Suppressor macrophage treated with lipopolysaccharide for 4 hours (primary cell): ENCODE measurements at regions not wholly inside any gene's neighbourhood (a gene's known extent, or its start where the extent isn't known, plus 50 kb on each side); places are given as distances from the start of the nearest gene placed in this dataset.

Experiments
- DNase-seq: peaks from one replicate; pipeline ENCODE4 v3.0.0-alpha.2; 2020

DNA sequence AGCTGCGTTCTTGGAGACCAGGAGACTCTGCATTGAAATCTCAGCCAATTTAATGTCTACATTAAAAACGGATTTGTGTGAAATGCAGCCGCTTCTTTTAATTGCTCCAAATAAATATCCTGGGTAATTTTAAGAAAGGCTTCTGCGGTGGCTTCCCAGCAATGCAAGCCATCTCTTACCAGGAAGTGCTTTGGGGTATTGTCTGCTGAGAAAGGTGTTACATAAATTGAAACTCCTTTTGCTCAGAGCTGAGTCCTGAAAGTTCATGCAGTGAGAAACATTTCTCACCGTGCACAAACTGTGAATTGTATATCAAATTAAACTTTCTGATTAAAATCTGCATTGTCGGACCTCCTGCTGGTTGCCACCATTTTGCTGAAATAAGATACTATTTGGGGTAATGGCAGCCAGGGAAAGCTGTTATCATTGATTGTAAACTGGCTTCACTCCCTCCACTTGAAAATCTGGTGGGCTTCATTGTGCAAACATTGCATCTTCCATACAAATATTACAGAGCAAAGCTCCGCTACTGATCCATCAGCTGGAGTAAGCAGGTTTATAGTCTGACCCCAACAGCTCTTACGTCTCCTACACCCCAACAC is 59.5 kb downstream of the ZIC5 start:
- no peak for DNase-seq

- DNase-seq, result no peak
Measured at GRCh38 chr13:99911069-99911964, 60.2 kb downstream of the ZIC5 start.

DNA sequence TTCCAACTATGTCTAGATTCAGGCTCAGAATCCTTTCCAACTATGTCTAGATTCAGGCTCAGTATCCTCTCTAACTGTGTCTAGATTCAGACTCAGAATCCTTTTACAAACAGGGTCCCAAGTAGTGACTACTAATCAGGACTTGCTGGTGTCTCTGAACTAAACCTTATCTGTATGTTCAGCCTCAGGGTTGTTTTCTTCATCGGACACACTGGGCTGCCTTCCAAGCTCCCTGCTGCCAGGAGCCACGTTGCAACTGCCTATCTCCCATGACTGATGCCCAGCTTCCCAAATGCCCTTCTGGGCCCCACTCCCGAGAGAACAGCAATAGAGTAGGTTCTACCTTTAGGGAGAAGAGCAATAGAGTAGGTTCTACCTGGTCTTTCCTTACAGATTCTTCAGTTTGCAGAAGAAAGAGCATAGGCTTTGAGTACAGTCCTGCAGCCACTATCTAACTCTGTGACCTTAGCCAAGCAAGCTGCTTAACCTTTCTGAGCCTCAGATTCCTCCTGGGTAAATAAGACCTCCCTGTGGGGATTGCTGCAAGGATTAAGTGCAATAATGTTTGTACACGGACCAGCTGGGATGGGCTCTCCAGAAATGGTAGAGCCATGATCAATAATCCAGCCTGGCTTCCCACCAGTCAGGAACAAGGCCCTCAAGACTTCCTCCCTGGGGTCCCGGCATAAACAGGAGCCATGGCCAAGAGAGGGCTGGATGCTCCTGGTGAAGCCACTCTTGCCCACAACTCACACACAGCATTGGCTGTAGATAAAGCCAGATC is 61.5 kb downstream of the ZIC5 start:
- no peak for DNase-seq

- DNase-seq, result no peak
Measured at GRCh38 chr13:99909097-99909835, 62.3 kb downstream of the ZIC5 start.

DNA sequence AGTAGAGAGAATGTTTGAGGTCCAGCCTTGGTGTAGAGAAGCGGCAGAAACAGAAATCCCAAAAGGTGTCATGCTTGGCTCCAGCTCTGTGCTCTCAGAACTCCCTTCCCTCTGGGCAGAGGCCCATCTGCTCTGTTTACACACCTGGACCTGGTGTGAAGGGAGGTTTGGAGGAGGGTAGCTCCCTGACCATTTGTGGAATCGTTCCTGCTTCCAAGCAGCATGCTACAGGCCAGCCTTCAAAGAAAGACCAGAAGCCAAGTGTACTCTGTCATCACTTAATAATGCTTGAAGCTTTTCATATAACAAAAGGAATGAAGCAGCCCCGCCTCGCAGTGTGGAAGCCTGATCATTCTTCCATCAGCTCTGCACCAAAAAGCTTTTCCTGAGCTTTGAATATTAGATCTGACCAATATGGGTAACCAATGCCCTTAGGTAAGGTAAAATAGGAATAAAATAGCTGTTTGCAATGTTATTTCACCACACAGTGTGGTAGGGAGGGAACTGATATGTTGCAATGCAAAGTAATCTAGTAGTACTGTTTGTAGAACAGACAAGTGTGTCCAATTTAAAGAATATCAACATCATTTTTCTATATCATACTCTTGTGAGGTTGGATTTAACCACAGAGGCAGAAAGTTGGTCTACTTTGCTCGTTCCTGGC is 63.3 kb downstream of the ZIC5 start:
- DNase-seq, result no peak

DNA sequence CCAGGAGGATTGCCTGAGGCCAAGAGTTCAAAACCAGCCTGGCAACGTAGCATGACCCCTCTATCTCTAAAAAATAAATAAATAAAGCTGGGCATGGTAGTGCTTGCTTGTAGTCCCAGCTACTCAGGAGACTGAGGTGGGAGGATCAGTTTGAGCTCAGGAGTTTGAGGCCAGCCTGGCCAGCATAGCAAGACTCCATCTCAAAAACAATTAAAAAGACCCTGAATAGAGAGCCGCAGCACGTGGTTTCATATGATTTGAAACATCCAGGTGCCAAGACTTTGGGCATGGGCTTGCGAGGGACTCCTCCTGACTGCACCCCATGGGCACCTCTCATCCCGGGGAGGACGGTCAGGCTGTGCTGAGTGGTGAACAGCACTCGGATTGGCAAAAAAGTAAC is 63.9 kb downstream of the ZIC5 start:
- DNase-seq, result no peak

GRCh38 chr13:99907038-99907437 is 64.5 kb downstream of the ZIC5 start:
- DNase-seq, result no peak

DNA sequence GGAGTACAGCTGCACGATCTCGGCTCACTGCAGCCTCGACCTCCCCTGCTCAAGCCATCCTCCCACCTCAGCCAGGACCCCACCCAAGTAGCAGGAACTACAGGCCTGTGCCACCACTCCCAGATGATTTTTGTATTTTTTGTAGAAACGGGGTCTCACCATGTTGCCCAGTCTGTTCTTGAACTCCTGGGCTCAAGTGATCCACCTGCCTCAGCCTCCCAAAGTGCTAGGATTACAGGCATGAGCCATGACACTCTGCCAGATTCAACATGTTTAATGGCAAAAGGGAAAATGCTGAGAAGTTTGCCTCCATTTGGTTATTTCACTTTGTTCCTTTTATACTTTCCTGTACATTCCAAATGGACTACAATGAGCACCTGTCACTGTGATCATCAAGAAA is 65.8 kb downstream of the ZIC5 start:
- DNase-seq, result no peak

DNA sequence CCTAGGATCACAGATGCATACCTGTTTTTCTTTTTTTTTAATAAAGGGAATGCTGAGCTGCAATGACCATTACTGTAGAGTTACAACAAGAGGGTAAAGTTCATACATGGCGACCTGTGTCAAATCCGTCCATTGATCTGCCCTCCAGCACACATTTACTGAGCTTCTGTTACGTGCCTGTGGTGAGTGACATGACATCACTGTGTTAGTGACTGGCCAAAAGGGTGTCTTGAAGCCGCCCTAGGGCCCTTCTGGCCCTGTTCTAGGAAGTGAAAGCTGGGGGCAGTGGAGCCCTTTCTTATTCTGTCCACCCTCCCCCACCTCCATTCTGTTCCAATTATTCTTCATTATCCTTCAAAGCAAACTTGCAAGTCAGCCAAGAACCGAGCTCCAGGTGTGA is 66.3 kb downstream of the ZIC5 start:
- peak; percentile 29 for DNase-seq

DNA sequence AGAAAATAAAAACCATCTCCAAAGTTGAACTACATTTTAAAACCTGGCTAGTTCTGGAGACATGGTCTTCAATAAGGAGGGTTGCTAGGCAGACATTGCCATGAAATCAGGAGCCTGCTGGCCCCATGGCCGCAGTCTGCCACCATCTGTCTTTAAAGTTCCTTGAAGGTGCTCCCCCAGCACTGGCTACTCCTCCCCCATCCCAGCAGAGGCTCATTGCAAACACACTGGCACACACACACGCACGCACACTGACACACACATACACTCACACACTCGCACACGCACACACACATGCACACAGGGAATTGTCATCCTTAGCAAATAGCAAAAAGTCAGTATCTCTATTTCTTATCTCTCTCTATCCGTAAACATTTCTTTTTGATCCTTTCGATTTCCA is 68.4 kb downstream of the ZIC5 start:
- no peak for DNase-seq

- DNase-seq, result no peak
Measured at GRCh38 chr13:99902657-99903056, 68.9 kb downstream of the ZIC5 start.

- no peak for DNase-seq
Measured at GRCh38 chr13:99900960-99901359, 70.6 kb downstream of the ZIC5 start.

DNA sequence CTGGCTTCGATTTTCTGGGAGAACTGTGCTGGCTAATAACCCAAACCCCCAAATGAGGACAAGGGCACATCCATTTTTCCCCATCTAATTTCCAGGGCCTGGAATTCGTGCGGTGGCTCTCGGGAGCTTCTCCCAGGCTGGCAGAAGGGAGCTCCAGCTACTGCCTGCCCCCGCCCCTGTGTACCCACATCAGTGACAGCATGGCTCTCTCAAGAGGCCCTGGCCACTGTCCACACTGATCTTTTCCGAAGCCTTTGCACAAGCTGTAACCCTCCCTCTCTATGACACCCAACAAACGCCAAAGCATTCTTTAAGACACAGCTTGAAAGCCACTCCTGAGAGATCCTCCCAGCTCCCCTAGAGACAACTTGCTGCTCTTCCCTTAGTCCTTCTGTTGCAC is 73.1 kb downstream of the ZIC5 start:
- no peak for DNase-seq

DNA sequence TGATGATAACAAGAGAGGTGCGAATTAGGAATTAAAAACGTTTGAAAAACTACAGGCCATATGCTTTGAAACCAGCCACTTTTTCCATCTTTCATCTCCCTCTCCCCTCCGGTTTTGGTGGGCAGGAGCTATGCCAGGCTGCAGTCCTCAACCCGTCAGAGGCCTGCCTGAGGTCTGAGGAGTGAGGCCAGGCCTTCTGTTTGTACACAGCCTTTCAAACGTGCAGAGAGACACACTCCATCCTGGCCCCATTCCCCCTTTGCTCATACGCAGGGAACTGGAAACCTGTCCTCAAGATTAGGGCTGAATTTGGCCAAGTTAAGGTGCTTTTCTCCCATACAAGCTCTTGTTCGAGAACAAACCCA is 74.5 kb downstream of the ZIC5 start:
- no peak for DNase-seq

DNA sequence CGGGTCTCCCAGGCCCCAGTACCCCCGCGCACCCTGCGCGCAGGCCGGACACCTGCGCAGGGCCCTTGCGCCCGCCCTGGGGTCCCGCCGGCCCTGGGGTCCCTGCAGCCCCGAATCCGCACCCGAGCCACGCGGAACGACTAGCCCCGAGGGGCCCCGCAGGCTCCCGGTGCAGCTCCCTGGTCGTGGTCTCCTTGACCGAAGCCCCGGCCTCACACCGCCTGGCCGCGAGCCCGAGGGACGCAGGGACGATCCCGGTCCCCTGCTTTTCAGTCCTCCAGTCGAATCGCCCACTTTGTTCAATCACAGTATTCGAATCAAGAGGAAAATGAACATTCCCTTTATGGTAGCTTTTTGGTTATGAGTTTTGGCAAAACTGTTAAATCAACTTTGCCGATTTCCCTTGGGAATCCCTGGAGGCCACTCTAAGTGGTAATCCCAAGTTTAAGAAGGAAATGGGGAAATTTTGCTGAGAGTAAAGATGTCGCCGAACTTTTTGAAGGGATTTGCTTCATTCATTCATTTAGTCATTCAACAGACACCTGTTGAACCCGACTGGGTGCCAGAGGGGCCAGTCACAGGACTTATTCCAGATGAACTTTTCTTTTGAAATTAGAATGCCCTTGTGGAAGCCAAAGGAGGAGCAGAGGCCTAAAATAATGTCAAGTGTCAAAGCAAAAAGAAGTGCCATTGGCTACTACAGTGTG is 75.0 kb downstream of the ZIC5 start:
- no peak for DNase-seq

GRCh38 chr13:99895444-99896368 is 75.9 kb downstream of the ZIC5 start:
- DNase-seq, result no peak

GRCh38 chr13:99894840-99895443 is 76.6 kb downstream of the ZIC5 start:
- no peak for DNase-seq

DNA sequence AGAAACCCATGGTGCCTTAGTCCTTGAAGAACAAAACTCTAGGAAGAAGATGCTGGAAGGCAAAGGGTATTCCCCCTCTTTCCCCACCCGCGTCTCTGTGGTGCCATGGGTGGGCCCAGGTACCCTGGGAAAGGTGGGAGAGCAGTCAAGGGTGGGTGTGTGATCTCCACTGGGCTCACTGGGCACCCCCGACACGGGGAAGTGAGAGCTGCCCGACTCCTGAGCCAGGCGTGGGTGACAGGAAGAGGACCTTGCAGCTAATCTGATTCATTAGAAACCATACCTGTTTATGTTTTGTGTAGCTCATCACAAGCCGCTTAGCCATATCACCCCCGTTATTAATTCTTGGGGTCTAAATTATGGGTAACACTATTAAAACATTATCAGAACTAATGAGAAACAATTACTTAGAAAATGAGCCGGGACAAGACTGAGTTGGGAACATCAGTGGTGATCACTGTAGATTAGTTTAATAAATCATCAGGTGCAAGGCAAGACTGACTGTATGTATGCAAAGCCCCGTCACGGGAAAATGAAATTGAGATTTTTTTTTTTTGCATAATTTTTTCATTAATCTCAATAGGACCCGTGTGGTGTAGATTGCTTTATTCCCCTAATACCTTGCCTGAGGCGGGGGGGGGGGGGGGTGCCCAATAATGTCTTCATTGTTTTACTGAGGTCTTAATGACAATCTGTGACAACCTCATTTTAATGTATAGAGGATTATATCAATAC is 77.3 kb downstream of the ZIC5 start:
- no peak for DNase-seq

DNA sequence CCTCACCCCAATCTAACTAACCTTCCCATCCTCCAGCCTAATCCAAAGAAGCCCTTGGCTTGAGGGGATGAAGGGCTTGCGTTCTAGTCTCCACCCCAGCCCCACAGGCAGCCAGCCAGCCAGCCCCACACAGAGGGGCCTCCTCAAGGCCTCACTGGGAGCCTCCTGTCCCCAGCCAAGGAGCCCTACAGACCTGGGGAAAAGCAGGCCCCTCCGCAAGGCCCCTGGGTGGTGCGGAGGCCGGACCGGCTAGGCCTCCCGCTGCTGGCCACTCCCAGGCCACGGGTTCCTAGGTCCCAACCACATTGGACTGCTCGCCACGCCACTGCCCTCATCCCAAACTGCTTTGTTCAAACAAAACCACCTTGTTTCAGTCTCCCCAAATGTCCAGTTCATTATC is 78.0 kb downstream of the ZIC5 start:
- no peak for DNase-seq
